Suprapubic skin (tissue), 4 donors: ENCODE measurements at regions not wholly inside any gene's neighbourhood (a gene's known extent, or its start where the extent isn't known, plus 50 kb on each side); places are given as distances from the start of the nearest gene placed in this dataset.
"Not testable (repeated sequence)": the region's sequence is repeated elsewhere in the genome, so short reads cannot be mapped to it uniquely, and the experiment has no call there.

Experiments
- CTCF ChIP-seq, 2 donors: fragments of 200-600 bp in 1 of 2; fragments of 450-650 bp in 1 of 2; sonication (generic) in 1 of 2; IDR thresholded peaks; one replicate each; pipeline ENCODE4 v1.5.1; 2016 to 2019; ENCODE audit warnings: antibody characterized with exemption in 2 of 2, mild to moderate bottlenecking in 1 of 2, moderate library complexity in 1 of 2
- EP300 ChIP-seq: sonication (generic); formaldehyde crosslinking; IDR thresholded peaks from one replicate; pipeline ENCODE4 v1.6.1; 2017; ENCODE audit warnings: antibody characterized with exemption
- POLR2A ChIP-seq, 2 donors: fragments of 450-650 bp; IDR thresholded peaks; one replicate each; pipeline ENCODE4 v1.6.1; 2017; ENCODE audit warnings: antibody characterized with exemption in 2 of 2, mild to moderate bottlenecking in 2 of 2, moderate library complexity in 2 of 2
- POLR2AphosphoS5 ChIP-seq, 3 donors: sonication (generic); formaldehyde crosslinking; IDR thresholded peaks; one replicate each; pipeline ENCODE4 v1.6.1; 2017; ENCODE audit warnings: antibody characterized with exemption in 3 of 3

GRCh38 chr15:20104551-20104950 lies 437.0 kb downstream of the GOLGA6L6 start:
- not testable (repeated sequence) for TF ChIP-seq CTCF (IDR thresholded peaks at IDR 0.05); POLR2A (IDR thresholded peaks at IDR 0.05); POLR2AphosphoS5 (IDR thresholded peaks at IDR 0.05); EP300
